OCI-LY1 (cell line): ENCODE measurements at regions not wholly inside any gene's neighbourhood (a gene's known extent, or its start where the extent isn't known, plus 50 kb on each side); places are given as distances from the start of the nearest gene placed in this dataset.

Experiments used
- H2AFZ ChIP-seq: fragments of 200-600 bp; sonication (generic), shearing (Covaris generic); 2 replicates; pipeline ENCODE4 v1.6.0; 2014; ENCODE audit warnings: antibody characterized with exemption, mild to moderate bottlenecking, low read length
- H3F3A ChIP-seq: fragments of 200-600 bp; sonication (generic), shearing (Covaris generic); 2 replicates; pipeline ENCODE4 v1.6.0; 2014; ENCODE audit warnings: mild to moderate bottlenecking, antibody characterized with exemption, low read length, moderate library complexity; ENCODE audit not compliant: insufficient read depth
- H3K27ac ChIP-seq: fragments of 200-600 bp; sonication (generic); 2 replicates; pipeline ENCODE4 v1.5.1; 2014; ENCODE audit warnings: low read length, mixed run types, mild to moderate bottlenecking, low read depth; ENCODE audit not compliant: poor library complexity, severe bottlenecking
- H3K27me3 ChIP-seq: fragments of 200-600 bp; sonication (generic); 2 replicates; pipeline ENCODE4 v1.6.0; 2014; ENCODE audit warnings: antibody characterized with exemption, mild to moderate bottlenecking, low read length, moderate library complexity; ENCODE audit not compliant: insufficient read depth
- H3K36me3 ChIP-seq: fragments of 200-600 bp; sonication (generic); 2 replicates; pipeline ENCODE4 v1.6.1; 2014; ENCODE audit warnings: mild to moderate bottlenecking, antibody characterized with exemption, low read length, moderate library complexity, mixed read lengths; ENCODE audit not compliant: insufficient read depth
- H3K4me1 ChIP-seq: fragments of 200-600 bp; sonication (generic); 2 replicates; pipeline ENCODE4 v1.5.1; 2014; ENCODE audit warnings: mild to moderate bottlenecking, low read length, moderate library complexity; ENCODE audit not compliant: insufficient read depth, severe bottlenecking
- H3K4me2 ChIP-seq: fragments of 200-600 bp; sonication (generic), shearing (Covaris generic); 2 replicates; pipeline ENCODE4 v1.6.1; 2014; ENCODE audit warnings: low read length
- H3K4me3 ChIP-seq: fragments of 200-600 bp; sonication (generic); 2 replicates; pipeline ENCODE4 v1.5.1; 2014; ENCODE audit warnings: low read length, low read depth, mild to moderate bottlenecking, mixed read lengths; ENCODE audit not compliant: poor library complexity, severe bottlenecking
- H3K79me2 ChIP-seq: fragments of 200-600 bp; shearing (Covaris generic); 2 replicates; pipeline ENCODE4 v1.6.1; 2016; ENCODE audit warnings: mixed run types, low read length, mixed read lengths; ENCODE audit not compliant: insufficient read depth
- H3K9ac ChIP-seq: fragments of 200-600 bp; sonication (generic), shearing (Covaris generic); 2 replicates; pipeline ENCODE4 v1.6.1; 2014; ENCODE audit warnings: mild to moderate bottlenecking, low read length, mixed read lengths
- H3K9me2 ChIP-seq: fragments of 200-600 bp; sonication (generic), shearing (Covaris generic); 2 replicates; pipeline ENCODE4 v1.6.1; 2014; ENCODE audit warnings: low read depth, mild to moderate bottlenecking, low read length, mixed read lengths
- H3K9me3 ChIP-seq: fragments of 200-600 bp; shearing (Covaris generic); 2 replicates; pipeline ENCODE4 v1.6.1; 2014; ENCODE audit warnings: low read length, mixed read lengths
- H4K20me1 ChIP-seq: fragments of 200-600 bp; sonication (generic), shearing (Covaris generic); 2 replicates; pipeline ENCODE4 v1.6.0; 2016; ENCODE audit warnings: mild to moderate bottlenecking, low read length; ENCODE audit not compliant: insufficient read depth
- CTCF ChIP-seq: fragments of 200-600 bp; sonication (generic), shearing (Covaris generic); IDR thresholded peaks from 2 replicates; pipeline ENCODE4 v1.5.1; 2017; ENCODE audit warnings: mild to moderate bottlenecking, antibody characterized with exemption, low read length, moderate library complexity, mixed read lengths
- EZH2 ChIP-seq: fragments of 200-600 bp; sonication (generic), shearing (Covaris generic); IDR thresholded peaks from 2 replicates; pipeline ENCODE4 v1.8.0; 2017; ENCODE audit warnings: borderline replicate concordance, mixed run types, mild to moderate bottlenecking, antibody characterized with exemption, low read length, moderate library complexity, mixed read lengths

- no peaks in the 10 kb centered on the region for H3F3A ChIP-seq
- no peak overlapping the region for H3K27ac ChIP-seq
- no peaks in the 10 kb centered on the region for H4K20me1 ChIP-seq
- no peaks in the 10 kb centered on the region for H3K4me1 ChIP-seq
- H3K36me3 ChIP-seq: no peaks in the 10 kb centered on the region
- TF ChIP-seq CTCF (no peak), EZH2 (no peak)
- no peaks in the 10 kb centered on the region for H3K9me3 ChIP-seq
- H3K79me2 ChIP-seq: no peaks in the 10 kb centered on the region
- no peak overlapping the region for H3K4me2 ChIP-seq
- H2AFZ ChIP-seq: no peak overlapping the region
- H3K27me3 ChIP-seq: no peaks in the 10 kb centered on the region
- no peaks in the 10 kb centered on the region for H3K9me2 ChIP-seq
- H3K9ac ChIP-seq: no peak overlapping the region
- H3K4me3 ChIP-seq: no peak overlapping the region
Measured at GRCh38 chr13:60689571-60689970, 292.6 kb downstream of the TDRD3 start.

- Histone ChIP-seq H2AFZ (no peak overlapping the region), H3K4me1 (no peaks in the 10 kb centered on the region), H3K79me2 (no peaks in the 10 kb centered on the region), H3K4me3 (no peak overlapping the region), H3K9me2 (no peaks in the 10 kb centered on the region), H3K27me3 (no peaks in the 10 kb centered on the region), H3K9me3 (no peaks in the 10 kb centered on the region), H3K36me3 (no peaks in the 10 kb centered on the region), H3K27ac (no peak overlapping the region), H3K4me2 (no peak overlapping the region), H4K20me1 (no peaks in the 10 kb centered on the region), H3K9ac (no peak overlapping the region), H3F3A (no peaks in the 10 kb centered on the region)
- TF ChIP-seq CTCF (no peak), EZH2 (no peak)
Measured at GRCh38 chr13:60689076-60689475, 292.1 kb downstream of the TDRD3 start.

GRCh38 chr13:60679928-60680694 is 283.1 kb downstream of the TDRD3 start:
- Histone ChIP-seq H3K27ac (no peak overlapping the region), H3K4me1 (no peaks in the 10 kb centered on the region), H3K36me3 (no peaks in the 10 kb centered on the region), H3K27me3 (no peaks in the 10 kb centered on the region), H3K9me2 (no peaks in the 10 kb centered on the region), H3F3A (no peaks in the 10 kb centered on the region), H3K4me3 (no peak overlapping the region), H3K9ac (no peak overlapping the region), H2AFZ (no peak overlapping the region), H3K4me2 (no peak overlapping the region), H4K20me1 (no peaks in the 10 kb centered on the region), H3K9me3 (no peaks in the 10 kb centered on the region), H3K79me2 (no peaks in the 10 kb centered on the region)
- TF ChIP-seq EZH2 (no peak), CTCF (no peak)
